Fibroblast of skin of right biceps (primary cell): ENCODE measurements at regions not wholly inside any gene's neighbourhood (a gene's known extent, or its start where the extent isn't known, plus 50 kb on each side); places are given as distances from the start of the nearest gene placed in this dataset.
A peak's percentile ranks its signal among the peaks of the same experiment; 100 is the strongest.
"Not testable (repeated sequence)": the region's sequence is repeated elsewhere in the genome, so short reads cannot be mapped to it uniquely, and the experiment has no call there.

Experiments used
- DNase-seq: peaks from one replicate; pipeline ENCODE4 v3.0.0-alpha.2; 2013

DNA sequence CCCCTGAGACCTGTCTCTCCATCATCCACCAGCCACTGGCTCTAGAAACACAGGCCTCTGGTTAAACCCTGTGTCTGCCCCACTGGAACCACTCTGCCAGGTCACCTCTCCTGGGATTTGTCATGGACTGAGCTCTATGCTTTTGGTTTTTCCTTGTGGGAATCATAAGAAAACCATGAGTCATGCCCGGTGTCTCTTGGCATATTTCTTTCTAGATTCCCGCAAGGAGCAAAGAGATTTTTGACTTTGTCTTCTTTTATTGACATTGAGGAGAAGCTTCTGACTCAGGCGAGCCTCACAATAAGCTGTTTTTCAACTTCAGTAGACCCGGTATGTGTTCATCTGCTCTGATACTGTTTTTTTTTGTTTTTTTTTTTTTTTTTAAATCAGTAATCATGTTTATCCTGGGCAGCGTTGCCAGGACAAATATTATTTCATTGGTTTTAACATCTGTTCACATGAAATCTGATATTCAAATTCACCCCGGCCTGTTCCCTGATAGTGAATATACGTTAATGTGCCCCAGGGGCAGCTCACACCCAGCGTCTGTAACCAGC is 207.1 kb downstream of the ACKR3 start:
- peak; percentile 96 for DNase-seq

DNA sequence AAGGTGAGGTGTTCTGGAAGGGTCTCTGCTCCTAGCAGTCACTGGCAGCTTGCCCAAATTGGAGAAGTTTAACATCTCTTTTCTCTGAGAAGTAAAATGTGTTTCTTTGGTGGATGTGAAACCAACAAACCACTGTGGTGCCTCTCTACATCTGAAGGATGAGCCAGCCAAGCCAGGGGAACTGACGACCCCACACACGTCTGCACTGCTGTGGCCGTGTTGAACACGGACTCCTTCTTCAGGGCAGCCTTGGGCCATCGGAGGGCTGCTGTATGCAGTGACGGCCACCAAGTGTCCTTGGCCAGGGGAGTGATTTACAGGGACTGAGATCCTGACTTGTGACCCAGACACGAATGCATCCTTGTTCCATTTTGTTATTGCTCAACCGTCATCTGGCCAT is 207.8 kb downstream of the ACKR3 start:
- DNase-seq: no peak

DNA sequence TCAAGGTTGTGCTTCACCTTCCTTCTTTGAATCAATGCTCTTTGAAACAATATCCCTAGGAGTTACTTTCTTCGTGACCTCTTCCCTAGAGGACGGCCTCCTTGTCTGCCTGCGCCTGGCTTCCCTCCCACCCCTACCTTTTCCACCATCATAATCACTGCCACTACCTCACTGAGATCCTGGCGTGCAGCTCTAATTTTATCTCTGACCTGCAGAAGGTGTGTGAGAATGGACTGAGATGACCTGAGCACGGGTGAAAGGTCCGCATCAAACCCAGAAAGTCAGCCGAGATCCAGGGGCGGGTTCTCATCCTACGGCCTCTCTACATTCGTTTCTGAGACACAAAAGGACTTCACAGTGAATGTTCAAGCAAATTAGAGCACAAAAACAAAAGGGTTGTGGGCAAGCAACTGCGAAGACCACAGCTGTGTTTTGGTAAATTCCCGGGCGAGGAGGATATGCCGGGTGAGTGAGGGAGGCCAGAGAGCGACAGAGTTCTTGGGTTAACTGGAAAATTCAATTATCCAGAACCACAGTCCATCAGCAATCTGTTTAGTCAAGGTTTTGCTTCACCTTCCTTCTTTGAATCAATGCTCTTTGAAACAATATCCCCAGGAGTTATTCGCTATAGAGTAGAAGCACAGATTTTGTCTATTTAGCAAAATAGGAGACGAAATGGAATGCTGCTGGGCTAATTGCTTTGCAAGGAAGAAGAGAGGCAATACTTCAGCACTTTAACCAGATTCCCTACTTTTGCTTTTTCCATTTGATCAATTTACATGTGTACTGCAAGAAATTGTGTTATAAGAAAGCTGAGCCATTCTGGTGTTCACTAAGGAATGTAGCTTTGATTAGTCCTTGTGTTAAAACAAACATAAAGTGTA is 212.6 kb downstream of the ACKR3 start:
- no peak for DNase-seq

DNA sequence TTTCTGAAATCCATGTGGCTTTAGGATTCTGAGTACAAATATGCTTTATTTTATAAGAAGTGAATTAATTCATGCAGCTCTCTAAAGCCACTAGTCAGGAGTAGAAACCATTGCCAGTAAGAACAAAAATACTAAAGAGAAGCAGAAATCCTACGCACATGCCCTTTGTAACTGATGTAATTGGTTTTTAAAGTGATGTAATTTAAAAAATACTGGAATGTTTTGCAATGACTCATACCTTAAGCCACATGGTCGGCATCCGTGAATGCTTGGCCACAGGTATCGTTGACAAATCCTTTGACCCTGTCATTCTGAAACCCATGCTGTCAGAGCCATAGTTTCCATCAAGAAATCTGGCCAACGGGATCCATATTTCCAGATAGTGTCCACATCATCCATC is 213.3 kb downstream of the ACKR3 start:
- no peak for DNase-seq

DNA sequence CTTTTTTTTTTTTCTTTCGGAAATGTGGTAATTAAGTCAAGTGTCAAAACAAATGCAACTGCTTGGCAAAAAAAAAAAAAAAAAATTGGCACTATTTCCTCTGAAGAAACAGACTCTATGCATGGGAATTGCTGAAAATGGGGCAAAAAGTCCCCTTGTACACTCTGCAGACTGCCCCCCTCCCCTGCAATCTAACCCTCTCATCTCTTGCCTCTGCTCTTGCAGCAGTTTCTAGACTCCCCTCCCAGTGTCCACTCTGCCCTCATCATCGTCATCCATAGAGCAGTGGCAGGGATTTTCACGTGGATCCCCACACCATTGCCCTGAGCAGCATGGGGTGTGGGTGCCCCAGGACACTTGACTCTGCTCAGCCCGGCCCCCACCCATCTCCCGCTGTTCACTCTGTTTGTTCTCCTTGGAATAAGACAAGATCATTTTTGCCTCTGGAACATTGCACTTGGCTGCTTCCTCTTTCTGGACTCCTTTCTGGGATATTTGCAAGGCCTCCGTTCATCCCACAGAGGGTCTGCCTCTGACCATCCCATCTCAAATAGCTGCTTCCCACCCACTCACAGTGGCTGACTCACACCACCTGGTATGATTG is 213.9 kb downstream of the ACKR3 start:
- DNase-seq: no peak

DNA sequence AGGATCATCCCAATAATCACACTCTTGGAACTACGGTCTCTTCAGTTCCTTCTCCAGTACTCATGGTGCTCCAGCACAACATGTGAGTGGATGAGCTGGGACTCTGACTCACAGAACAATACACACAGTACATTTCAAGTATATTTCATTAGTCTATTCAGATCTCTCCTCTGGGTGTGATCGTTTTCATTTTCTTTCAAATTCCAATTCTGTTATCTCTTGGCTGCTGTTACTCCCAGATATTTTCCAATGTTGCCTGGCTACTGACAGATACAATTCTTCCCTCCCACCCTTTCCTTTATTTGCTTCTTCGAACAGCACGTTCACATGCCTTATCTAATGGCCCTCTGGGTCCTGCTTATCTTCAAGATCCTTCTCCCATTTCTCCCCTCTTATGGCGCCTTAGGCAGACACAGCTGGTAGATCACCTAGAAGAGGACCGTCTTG is 216.0 kb downstream of the ACKR3 start:
- peak; percentile 30 for DNase-seq

- DNase-seq: no peak
Measured at GRCh38 chr2:236786751-236787150, 217.1 kb downstream of the ACKR3 start.

- not testable (repeated sequence) for DNase-seq
Measured at GRCh38 chr2:236787376-236787775, 217.8 kb downstream of the ACKR3 start.

DNA sequence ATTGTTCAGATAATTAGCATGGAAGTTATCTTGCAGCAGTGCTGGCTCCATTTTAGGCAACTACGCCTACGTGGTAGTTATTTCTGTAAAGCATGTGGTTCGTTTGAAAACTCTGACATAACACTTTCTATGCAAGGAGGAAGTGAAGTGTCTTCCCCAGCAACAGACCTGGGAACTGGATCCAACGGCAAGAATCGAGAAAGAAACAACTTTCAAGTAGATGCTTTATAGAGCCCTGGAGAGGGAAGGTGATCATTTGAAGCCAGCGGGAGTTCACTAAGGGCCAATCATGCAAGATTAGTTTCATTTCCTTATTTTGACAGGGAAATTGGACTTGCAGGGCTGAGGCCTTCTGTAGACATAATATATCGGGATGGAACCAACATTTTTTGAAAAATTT is 218.3 kb downstream of the ACKR3 start:
- no peak for DNase-seq

DNA sequence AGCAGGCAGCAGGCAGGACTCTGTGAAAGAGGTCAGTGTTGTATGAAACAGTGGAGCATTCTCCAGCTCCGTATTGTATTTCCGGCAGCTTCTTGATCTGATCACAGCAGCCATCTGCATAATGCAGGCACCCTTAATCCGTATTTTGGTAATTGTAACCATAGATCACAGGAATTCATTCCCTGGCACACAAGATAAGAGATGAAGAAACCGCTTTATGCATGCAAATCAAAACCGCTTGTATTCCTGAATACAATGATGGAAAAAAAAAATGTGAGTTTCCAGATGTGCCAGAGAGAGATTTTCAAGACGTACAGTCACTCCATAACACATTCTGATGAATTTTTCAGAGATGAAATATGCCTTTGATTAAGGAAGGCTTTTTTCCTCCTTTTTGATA is 221.3 kb downstream of the ACKR3 start:
- peak; percentile 70 for DNase-seq

DNA sequence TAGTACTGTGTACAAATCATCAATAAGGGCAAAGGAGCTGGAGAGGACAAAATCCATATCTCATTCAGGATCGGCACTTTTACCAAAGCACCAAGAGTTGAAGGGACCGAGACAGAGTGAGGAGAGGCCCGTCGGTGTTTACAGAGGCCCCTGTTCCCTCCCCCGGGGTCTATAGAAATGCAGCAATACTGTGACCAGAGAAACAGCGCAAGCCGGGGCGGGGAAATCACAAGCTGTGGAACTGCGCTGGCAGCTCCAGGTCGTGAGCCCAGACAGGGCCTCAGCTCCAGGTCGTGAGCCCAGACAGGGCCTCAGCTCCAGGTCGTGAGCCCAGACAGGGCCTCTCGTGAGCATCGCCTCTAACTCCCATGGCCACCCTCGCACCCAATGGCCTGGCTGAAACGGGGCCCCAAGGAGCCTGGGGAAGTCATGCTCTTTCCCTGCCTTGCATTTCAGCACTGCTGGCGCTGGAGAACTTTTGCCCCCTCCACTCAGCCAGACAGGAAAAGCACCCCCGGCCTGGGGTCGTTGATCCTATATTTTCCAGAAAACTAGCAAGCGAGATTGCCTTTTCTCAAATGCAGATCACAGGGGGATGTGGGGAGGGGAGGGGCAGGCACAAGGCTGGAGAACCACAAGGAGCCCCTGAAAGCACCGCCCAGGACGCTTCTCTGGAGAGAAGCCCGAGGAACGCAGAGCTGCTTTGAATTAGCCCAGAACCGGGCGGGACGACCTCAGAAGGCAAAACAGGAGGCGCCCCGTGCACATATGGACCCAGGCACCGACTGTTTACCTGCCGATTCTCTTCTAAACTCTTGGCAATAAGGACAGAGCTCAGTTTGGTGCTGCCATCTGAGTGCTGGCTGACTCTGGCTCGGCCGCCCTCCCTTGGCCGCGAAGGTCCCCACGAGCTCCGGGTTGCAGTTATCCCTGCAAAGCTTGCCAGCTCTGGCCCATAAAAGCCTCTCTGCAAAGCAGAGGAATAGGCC is 223.7 kb downstream of the ACKR3 start:
- peak; percentile 36 for DNase-seq

DNA sequence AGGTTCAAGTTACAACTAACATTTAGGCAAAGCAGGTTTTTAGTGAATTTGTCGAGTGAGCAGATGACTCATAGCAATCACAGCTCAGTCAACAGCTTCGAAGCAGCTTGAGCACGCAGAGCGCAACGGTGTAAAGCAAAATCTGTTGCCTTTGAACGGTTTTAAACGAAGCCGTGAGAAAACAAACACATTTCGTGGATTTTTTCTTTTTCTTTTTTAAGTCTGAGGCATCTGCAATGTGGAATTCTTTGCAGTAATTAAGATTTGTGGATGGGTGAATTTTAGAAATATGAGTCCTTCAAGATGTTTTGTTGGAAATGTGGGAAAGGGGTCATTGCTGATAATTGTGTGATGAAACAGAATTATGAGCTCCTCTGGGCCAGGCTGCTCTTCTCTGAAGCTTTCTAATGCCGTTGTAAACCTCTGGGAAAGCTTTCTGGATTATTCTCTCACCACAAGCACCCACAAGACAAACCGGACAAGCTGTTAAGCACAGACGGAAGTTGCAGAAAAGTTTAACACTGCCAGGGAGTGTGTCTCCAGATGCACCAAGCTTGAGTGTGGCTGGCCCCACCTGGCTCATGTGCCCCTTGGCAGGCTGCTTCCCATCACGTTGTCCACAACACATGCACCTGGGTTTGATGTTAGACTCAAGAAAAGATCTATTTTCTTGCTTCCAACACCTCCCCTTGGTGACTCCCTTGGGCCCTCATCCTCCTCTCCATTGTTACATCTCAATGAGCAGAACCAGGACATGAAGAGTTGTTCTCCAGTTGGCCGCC is 224.7 kb downstream of the ACKR3 start:
- peak; percentile 80 for DNase-seq

DNA sequence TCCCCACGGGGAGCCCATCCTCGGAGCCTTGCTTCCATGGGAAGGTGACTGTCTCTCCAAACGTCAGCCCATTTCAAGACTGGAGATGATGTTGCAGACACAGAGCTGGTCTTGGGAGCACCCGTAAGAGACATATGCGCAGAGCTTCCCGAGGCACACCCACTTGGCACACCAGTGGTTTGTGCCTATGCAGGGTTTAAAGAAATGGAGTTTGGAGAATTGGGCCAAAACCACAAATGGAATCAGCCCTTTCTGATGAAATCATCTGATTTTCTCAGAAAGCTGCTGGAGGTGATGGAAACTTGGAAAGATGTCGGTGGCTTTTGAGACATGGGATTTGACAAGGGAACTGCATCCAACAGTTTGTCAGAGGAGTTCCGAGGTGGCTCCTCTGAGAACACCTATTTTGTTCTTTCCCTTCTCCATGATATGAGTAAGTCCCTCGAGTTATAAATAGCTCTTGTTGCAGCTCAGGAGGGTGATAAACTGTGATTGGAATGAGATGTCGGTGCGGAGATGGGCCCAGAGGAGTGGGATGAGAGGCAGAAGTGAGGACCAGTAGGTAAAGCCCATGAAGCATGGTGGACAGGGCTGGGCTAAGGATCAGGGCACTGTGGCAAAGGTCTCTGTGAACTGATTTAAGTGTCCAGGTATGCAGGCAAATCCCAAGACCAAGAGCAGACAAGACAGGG is 225.7 kb downstream of the ACKR3 start:
- peak; percentile 40 for DNase-seq

GRCh38 chr2:236795861-236796219 is 226.2 kb downstream of the ACKR3 start:
- DNase-seq: no peak

DNA sequence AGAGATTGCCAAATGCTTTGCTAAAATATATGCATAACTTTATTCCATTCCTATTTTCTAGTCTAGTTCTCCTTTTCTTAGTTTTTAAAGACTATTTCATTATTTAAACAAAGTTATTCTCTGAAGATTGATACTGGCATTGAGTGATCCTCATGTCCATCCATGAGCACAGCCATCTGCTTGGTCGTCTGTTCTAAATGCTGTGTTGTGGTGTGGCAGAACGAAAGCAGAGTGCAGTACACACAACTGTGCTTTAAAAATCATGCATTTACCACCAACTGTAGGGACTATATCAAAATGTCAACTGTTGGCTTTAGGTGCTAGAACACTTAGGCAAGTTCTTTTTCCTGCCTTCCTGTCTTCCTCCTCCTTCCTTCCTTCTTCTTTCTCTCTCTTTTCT is 226.6 kb downstream of the ACKR3 start:
- no peak for DNase-seq

DNA sequence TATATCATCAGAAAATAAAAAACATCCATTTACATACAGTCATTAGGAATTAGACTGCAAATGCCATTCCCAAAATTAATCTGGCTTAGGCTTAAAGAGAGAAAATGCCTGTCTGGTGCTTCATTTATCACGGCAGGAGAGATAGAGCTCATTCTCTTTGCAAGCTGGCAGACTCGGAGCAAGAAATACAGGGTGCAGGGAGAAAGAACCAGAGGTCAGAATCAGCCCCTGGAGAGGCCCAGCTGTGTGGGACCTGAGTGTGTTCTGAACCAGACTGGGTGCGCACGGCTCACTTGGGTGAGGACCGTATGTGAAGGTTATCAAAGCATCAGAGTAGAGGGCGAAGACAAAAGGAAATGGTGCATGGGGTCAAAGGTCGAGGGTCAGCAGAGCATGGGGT is 227.8 kb downstream of the ACKR3 start:
- no peak for DNase-seq

DNA sequence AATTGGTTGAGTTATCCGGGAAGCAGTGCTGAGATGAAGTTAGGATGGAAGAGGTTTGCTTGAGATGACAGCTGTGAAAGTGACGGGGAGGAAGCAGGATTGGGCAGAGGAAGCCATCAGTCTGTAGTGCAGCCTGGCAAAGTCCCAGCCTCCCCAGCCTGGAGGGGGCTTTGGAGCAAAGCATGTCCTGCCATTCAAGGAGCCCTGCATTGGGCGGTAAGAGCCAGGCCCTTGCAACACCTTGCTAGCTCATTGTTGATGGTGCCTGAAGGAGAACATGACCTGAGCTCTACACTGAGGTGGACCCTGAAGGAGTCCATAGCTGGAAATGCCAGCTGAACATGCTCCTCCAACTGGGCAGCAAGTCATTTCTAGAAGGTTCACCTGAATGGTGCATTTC is 228.9 kb downstream of the ACKR3 start:
- DNase-seq: no peak

- DNase-seq: no peak
Measured at GRCh38 chr2:236799391-236800026, 229.9 kb downstream of the ACKR3 start.

DNA sequence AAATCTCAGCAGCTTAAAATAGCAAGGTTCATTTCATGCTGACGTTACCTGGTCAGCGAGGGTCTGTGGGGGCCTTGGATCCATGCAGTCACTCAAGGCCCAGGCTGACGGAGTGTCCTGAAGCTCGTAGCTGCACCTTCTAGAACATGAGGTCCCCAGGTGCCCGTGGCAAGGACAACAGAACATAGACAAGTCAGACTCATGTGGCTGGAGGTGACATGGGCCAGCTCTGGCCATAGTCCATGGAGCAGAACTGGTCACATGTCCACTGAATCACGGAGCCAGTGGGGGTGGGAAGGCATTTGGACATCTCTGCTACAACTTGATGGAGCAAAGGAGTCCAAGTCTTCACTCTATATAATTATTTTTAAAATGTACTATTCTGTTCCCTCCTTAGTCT is 233.2 kb downstream of the ACKR3 start:
- no peak for DNase-seq

DNA sequence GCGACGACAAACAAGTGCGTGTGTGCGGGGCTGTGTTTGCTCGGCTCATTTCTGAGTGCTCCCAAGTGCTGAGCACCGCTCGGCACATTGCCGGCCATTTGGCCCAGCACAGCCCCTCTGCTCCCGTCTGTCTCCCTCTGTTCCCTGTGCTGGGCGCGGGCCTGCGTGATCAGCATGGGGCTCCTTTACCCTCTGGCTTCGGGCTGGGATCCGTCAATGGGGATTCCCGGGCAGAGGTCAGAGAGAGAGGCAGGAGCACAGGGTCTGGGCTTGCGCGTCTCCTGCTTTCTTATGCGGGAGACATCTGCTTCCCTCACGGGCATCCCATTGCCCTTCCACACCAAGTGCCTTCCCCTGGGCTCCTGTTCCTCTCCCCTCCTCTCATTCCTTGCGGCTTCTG is 234.0 kb downstream of the ACKR3 start:
- DNase-seq: no peak
